Body of pancreas (tissue), 4 donors: ENCODE measurements at regions not wholly inside any gene's neighbourhood (a gene's known extent, or its start where the extent isn't known, plus 50 kb on each side); places are given as distances from the start of the nearest gene placed in this dataset.
A peak's percentile ranks its signal among the peaks of the same experiment; 100 is the strongest.

Experiments used
- ATAC-seq: fragments of 150-250 bp; one replicate; pipeline ENCODE4 v1.9.1; 2016
- DNase-seq, 4 donors: peaks; one replicate each; pipeline ENCODE4 v3.0.0-alpha.2; 2019
- H3K27ac ChIP-seq, 4 donors: fragments of 200-600 bp; sonication (generic); 1 replicate in 3 of 4; 2 replicates in 1 of 4; pipeline versions ENCODE4 v1.5.1 to v1.6.1; 2016 to 2019; ENCODE audit warnings: mild to moderate bottlenecking in 1 of 4, mixed read lengths in 1 of 4, moderate library complexity in 1 of 4
- H3K27me3 ChIP-seq, 2 donors: fragments of 200-600 bp; sonication (generic); one replicate each; pipeline ENCODE4 v1.6.0; 2016; ENCODE audit warnings: mild to moderate bottlenecking in 1 of 2
- H3K36me3 ChIP-seq, 2 donors: fragments of 200-600 bp; sonication (generic); replicated peaks in 1 of 2; 2 replicates each; pipeline ENCODE4 v1.5.1; 2016; ENCODE audit warnings: low read depth in 2 of 2; ENCODE audit not compliant: insufficient read depth in 1 of 2
- H3K4me1 ChIP-seq: fragments of 200-600 bp; sonication (generic); one replicate; pipeline ENCODE4 v1.6.0; 2016
- H3K4me3 ChIP-seq, 2 donors: fragments of 200-600 bp; sonication (generic); 1 replicate in 1 of 2; 2 replicates in 1 of 2; pipeline ENCODE4 v1.5.1; 2016 to 2019
- H3K9me3 ChIP-seq, 3 donors: fragments of 200-600 bp; sonication (generic); 1 replicate in 2 of 3; 2 replicates in 1 of 3; pipeline ENCODE4 v1.5.1; 2016
- POLR2A ChIP-seq, 3 donors: fragments of 450-650 bp; IDR thresholded peaks; one replicate each; pipeline ENCODE4 v1.6.1; 2016; ENCODE audit warnings: antibody characterized with exemption in 3 of 3, mild to moderate bottlenecking in 2 of 3
- WGBS, 2 donors: methylation state at CpG; one replicate each; pipeline ENCODE4 v1.1.5; 2017; 5-methylcytosine and 5-hydroxymethylcytosine counted together
- intact Hi-C: fragments of 100-400 bp; cut with DNase I; formaldehyde crosslinking; loops from one replicate; pipeline ENCODE4 v1.15.1; 2023
- TF ChIP-seq, protein P1 (sequence below), 7 experiments: fragments of 450-650 bp in 4 of 7; fragments of 200-600 bp in 3 of 7; sonication (generic) in 3 of 7; IDR thresholded peaks; one replicate each; pipeline ENCODE4 v1.5.1; 2016 to 2019; ENCODE audit warnings: antibody characterized with exemption in 7 of 7

DNA sequence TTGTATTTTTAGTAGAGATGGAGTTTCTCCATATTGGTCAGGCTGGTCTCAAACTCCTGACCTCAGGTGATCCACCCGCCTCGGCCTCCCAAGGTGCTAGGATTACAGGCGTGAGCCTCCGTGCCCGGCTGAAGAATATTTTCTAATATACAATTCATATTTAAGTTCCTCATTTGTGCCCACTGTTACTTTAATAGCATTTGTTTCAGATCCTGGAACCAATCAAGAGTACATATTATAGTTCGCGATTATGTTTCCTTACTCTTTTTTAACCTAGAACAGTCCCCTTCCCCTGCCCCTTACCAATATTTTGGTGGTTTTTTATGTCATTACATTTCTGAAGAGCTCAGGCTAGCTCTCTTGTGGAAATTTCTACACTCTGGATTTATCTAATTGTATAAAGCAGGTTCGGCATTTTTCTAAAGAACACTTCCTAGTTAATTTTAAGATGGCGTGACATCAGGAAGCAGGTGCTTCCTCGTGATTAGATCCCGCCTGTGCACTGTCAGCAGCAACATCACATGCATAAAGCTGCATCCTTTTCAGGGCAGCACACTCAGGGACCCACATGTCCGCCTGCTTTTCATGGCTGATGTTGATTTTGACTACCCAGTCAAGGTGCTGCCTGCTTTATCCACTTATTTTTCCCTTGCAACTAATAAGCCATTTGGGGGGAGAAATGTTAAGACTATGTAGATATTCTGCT, 88.7 kb upstream of the EPHB3 start:
- TF ChIP-seq, protein P1, sequence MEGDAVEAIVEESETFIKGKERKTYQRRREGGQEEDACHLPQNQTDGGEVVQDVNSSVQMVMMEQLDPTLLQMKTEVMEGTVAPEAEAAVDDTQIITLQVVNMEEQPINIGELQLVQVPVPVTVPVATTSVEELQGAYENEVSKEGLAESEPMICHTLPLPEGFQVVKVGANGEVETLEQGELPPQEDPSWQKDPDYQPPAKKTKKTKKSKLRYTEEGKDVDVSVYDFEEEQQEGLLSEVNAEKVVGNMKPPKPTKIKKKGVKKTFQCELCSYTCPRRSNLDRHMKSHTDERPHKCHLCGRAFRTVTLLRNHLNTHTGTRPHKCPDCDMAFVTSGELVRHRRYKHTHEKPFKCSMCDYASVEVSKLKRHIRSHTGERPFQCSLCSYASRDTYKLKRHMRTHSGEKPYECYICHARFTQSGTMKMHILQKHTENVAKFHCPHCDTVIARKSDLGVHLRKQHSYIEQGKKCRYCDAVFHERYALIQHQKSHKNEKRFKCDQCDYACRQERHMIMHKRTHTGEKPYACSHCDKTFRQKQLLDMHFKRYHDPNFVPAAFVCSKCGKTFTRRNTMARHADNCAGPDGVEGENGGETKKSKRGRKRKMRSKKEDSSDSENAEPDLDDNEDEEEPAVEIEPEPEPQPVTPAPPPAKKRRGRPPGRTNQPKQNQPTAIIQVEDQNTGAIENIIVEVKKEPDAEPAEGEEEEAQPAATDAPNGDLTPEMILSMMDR (IDR thresholded peaks at IDR 0.05), result no peak
- no peak for TF ChIP-seq POLR2A (IDR thresholded peaks at IDR 0.05)
- ATAC-seq (no peak), DNase-seq (peak in 2 of 4 donors; percentile 17 to 57)
- Histone ChIP-seq H3K27me3 (peaks cover 3 to 4% of the 10 kb centered on the region in 2 donors), H3K36me3 (no peaks in the 10 kb centered on the region), H3K9me3 (no peaks in the 10 kb centered on the region), H3K27ac (peak overlapping the region in 1 of 4 donors; percentile 25), H3K4me3 (no peak overlapping the region), H3K4me1 (no peaks in the 10 kb centered on the region)
- 63 to 86% methylated on average over 12 of the region's 12 CpGs for WGBS, 2 donors
- intact Hi-C loops, result no loop called here

DNA sequence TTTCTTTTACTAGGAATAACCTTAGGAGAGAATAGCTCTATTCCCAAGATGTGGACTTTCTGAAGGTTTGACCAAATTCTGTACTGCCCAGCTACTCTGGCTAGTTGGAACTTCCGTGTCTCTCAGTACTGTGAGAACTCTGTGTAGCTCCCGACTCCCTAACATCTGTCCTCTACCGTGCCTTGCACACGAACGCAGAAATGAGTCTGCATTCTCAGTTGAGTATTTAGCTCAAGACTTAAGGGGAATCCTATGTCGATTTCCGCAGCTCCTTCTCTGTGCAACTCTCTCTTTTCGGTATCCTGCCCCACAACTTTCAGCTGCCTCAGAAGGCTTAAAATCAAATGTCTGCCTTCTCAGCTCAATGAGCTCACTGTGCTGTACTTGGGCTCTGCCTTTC, 86.7 kb upstream of the EPHB3 start:
- WGBS, 2 donors, result 74% methylated on average over 8 of the region's 8 CpGs
- intact Hi-C loops, result no loop called here
- ATAC-seq, result no peak
- Histone ChIP-seq H3K27ac (no peak overlapping the region), H3K4me1 (no peaks in the 10 kb centered on the region), H3K4me3 (no peak overlapping the region), H3K27me3 (peaks cover 0 to 4% of the 10 kb centered on the region in 2 donors), H3K9me3 (no peaks in the 10 kb centered on the region), H3K36me3 (no peaks in the 10 kb centered on the region)
- DNase-seq, result no peak
- TF ChIP-seq, protein P1 (IDR thresholded peaks at IDR 0.05), result no peak
- no peak for TF ChIP-seq POLR2A (IDR thresholded peaks at IDR 0.05)

DNA sequence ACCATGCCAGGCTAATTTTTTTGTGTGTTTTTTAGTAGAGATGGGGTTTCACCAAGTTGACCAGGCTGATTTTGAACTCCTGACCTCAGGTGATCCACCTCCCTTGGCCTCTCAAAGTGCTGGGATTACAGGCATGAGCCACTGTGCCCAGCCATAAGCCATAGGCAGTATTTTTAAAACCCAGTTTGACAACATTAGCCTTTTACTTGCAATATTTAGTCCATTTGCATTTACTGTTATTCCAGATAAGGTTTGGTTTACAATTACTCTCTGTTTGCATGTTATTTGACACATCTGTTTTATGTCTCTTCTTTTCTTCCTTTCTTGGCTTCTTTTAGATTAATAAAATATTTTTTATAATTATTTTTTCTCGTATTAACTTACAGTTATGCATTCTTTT, 83.6 kb upstream of the EPHB3 start:
- Histone ChIP-seq H3K36me3 (no peaks in the 10 kb centered on the region), H3K4me3 (no peak overlapping the region), H3K4me1 (no peaks in the 10 kb centered on the region), H3K27me3 (no peaks in the 10 kb centered on the region), H3K9me3 (no peaks in the 10 kb centered on the region), H3K27ac (no peak overlapping the region)
- ATAC-seq, result no peak
- intact Hi-C loops, result no loop called here
- no peak for DNase-seq
- WGBS, 2 donors, result 77 to 100% methylated on average over 1 of the region's 1 CpG
- TF ChIP-seq, protein P1 (IDR thresholded peaks at IDR 0.05), result no peak
- TF ChIP-seq POLR2A (IDR thresholded peaks at IDR 0.05), result no peak

DNA sequence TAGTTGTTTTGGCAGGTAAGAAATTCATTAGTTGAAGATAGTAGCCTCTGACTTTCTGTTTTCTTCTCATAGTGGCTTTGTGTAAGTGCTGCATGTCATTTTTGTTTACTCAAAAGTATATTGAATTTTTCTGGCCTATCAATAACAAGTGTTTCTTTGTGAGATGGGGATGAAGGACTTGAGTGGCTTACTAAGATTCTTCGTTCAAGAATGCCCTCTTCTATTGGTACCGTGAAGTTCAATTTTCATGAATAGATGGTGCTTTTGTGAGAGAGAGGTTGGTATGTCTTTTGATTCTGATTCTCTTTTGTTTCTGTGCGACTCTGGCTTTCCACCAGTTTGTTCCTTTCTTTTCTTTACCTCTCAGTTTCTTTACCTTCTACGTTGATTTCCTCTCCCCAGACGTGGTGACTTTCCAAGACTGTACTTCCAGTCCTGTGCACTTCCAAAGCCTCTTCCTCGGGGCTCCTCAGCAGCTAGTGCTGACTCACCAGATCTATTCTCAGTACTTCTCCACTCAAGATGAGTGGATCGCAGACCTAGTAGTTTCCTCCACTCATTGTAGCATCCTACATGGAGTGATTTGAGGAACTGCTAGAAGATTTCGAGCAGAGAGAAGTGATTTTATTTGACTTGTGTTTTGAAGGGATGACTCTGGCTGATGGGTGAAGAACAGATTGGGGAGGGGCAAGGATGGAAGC, 82.0 kb upstream of the EPHB3 start:
- intact Hi-C loops, result no loop called here
- no peak overlapping the region for H3K4me3 ChIP-seq
- no peaks in the 10 kb centered on the region for H3K4me1 ChIP-seq
- H3K27me3 ChIP-seq, result no peaks in the 10 kb centered on the region
- TF ChIP-seq POLR2A (IDR thresholded peaks at IDR 0.05), result no peak
- TF ChIP-seq, protein P1 (IDR thresholded peaks at IDR 0.05), result no peak
- no peak overlapping the region for H3K27ac ChIP-seq
- no peak for ATAC-seq
- H3K9me3 ChIP-seq, result no peaks in the 10 kb centered on the region
- 60 to 63% methylated on average over 8 of the region's 8 CpGs for WGBS, 2 donors
- DNase-seq, result peak in 1 of 4 donors; percentile 8
- no peaks in the 10 kb centered on the region for H3K36me3 ChIP-seq
